GM23338 (cell line): ENCODE measurements at regions not wholly inside any gene's neighbourhood (a gene's known extent, or its start where the extent isn't known, plus 50 kb on each side); places are given as distances from the start of the nearest gene placed in this dataset.

Experiments used
- ATAC-seq: fragments of 200-7000 bp; cut with Tn5 transposase; 3 replicates; pipeline ENCODE4 v1.9.1; 2020
- DNase-seq: peaks from one replicate; pipeline ENCODE4 v3.0.0-alpha.2; 2015; ENCODE audit warnings: low spot score
- H2AFZ ChIP-seq: fragments of 200-600 bp; sonication (generic); 2 replicates; pipeline ENCODE4 v1.8.0; 2016; ENCODE audit warnings: antibody characterized with exemption, mild to moderate bottlenecking, moderate library complexity
- H3F3A ChIP-seq: fragments of 200-600 bp; sonication (generic); replicated peaks from 2 replicates; pipeline ENCODE4 v1.8.0; 2017; ENCODE audit warnings: antibody characterized with exemption, mixed run types, low read depth
- H3K27ac ChIP-seq: fragments of 200-600 bp; sonication (generic); 2 replicates; pipeline ENCODE4 v1.6.1; 2016; ENCODE audit warnings: low read depth
- H3K27me3 ChIP-seq: fragments of 200-600 bp; sonication (generic); 2 replicates; pipeline ENCODE4 v1.8.0; 2016; ENCODE audit warnings: mild to moderate bottlenecking, mixed run types, moderate library complexity; ENCODE audit not compliant: insufficient read depth
- H3K36me3 ChIP-seq: fragments of 200-600 bp; sonication (generic); 2 replicates; pipeline ENCODE4 v1.8.0; 2016; ENCODE audit warnings: mild to moderate bottlenecking; ENCODE audit not compliant: insufficient read depth
- H3K4me1 ChIP-seq: fragments of 200-600 bp; sonication (generic); 2 replicates; pipeline ENCODE4 v1.8.0; 2016; ENCODE audit warnings: mild to moderate bottlenecking, moderate library complexity; ENCODE audit not compliant: insufficient read depth
- H3K4me2 ChIP-seq: fragments of 200-600 bp; sonication (generic); 2 replicates; pipeline ENCODE4 v1.7.1; 2017; ENCODE audit warnings: mixed run types
- H3K4me3 ChIP-seq: fragments of 200-600 bp; sonication (generic); 2 replicates; pipeline ENCODE4 v1.6.1; 2016; ENCODE audit warnings: mixed run types
- H3K79me2 ChIP-seq: fragments of 200-600 bp; sonication (generic); replicated peaks from 2 replicates; pipeline ENCODE4 v1.8.0; 2017; ENCODE audit warnings: mild to moderate bottlenecking; ENCODE audit not compliant: insufficient read depth
- H3K9me2 ChIP-seq: fragments of 200-600 bp; sonication (generic); 2 replicates; pipeline ENCODE4 v1.8.0; 2017; ENCODE audit not compliant: insufficient read depth
- H4K20me1 ChIP-seq: fragments of 200-600 bp; sonication (generic); replicated peaks from 2 replicates; pipeline ENCODE4 v1.8.0; 2017; ENCODE audit warnings: mild to moderate bottlenecking; ENCODE audit not compliant: insufficient read depth
- H3K27ac Mint-ChIP-seq: 2 replicates; pipeline ENCODE4 v1.8.0; 2020; ENCODE audit warnings: inconsistent platforms, mild to moderate bottlenecking, moderate library complexity, mixed read lengths
- H3K27me3 Mint-ChIP-seq: 3 replicates; pipeline ENCODE4 v1.8.0; 2022; ENCODE audit warnings: low read depth, mild to moderate bottlenecking, moderate library complexity, mixed read lengths, inconsistent platforms; ENCODE audit not compliant: insufficient read depth, poor library complexity
- H3K36me3 Mint-ChIP-seq: 3 replicates; pipeline ENCODE4 v1.8.0; 2021; ENCODE audit warnings: low read depth, mild to moderate bottlenecking, inconsistent platforms, moderate library complexity, mixed read lengths
- H3K4me1 Mint-ChIP-seq: 3 replicates; pipeline ENCODE4 v1.8.0; 2020; ENCODE audit warnings: mild to moderate bottlenecking, inconsistent platforms, mixed read lengths
- H3K4me3 Mint-ChIP-seq: 3 replicates; pipeline ENCODE4 v1.8.0; 2021; ENCODE audit warnings: moderate library complexity, mild to moderate bottlenecking, inconsistent platforms, mixed read lengths
- H3K9me3 Mint-ChIP-seq: 3 replicates; pipeline ENCODE4 v1.8.0; 2020; ENCODE audit warnings: moderate library complexity, mild to moderate bottlenecking, inconsistent platforms, mixed read lengths
- CREB1 ChIP-seq: fragments of 250-450 bp; sonication (Bioruptor Pico); IDR thresholded peaks from 2 replicates; pipeline ENCODE4 v1.5.0; 2020; ENCODE audit warnings: low read depth, mild to moderate bottlenecking, moderate library complexity
- CTCF ChIP-seq, 2 experiments: fragments of 200-600 bp in 1 of 2; sonication (generic) in 1 of 2; conservative IDR thresholded peaks; 2 replicates each; pipeline versions ENCODE4 v1.5.1 to v1.6.1; 2016 to 2017; ENCODE audit warnings: antibody characterized with exemption in 2 of 2, low read depth in 2 of 2, mild to moderate bottlenecking in 2 of 2, moderate library complexity in 1 of 2
- EZH2 ChIP-seq: fragments of 200-600 bp; sonication (generic); IDR thresholded peaks from one replicate; pipeline ENCODE4 v1.8.0; 2017; ENCODE audit warnings: antibody characterized with exemption, mild to moderate bottlenecking, low read depth; ENCODE audit not compliant: unreplicated experiment
- REST ChIP-seq: IDR thresholded peaks from one replicate; pipeline ENCODE4 v1.6.1; 2018; ENCODE audit warnings: antibody characterized with exemption; ENCODE audit not compliant: unreplicated experiment
- ZNF331 ChIP-seq: fragments of 250-450 bp; sonication (Bioruptor Pico); IDR thresholded peaks from 2 replicates; pipeline ENCODE4 v1.5.0; 2020; ENCODE audit warnings: low read depth, mild to moderate bottlenecking, moderate library complexity
- ZNF462 ChIP-seq: fragments of 250-450 bp; sonication (Bioruptor Pico); IDR thresholded peaks from 2 replicates; pipeline ENCODE4 v1.5.0; 2020; ENCODE audit warnings: mild to moderate bottlenecking, moderate library complexity

GRCh38 chr7:81469869-81470723 lies 299.8 kb downstream of the HGF start:
- 0 out of 2 replicates have a peak overlapping the region, but pooled peaks have one; percentile 67 for H3K27ac Mint-ChIP-seq
- H3K36me3 ChIP-seq, result no peaks in the 10 kb centered on the region
- no peaks in the 10 kb centered on the region for H3K4me1 ChIP-seq
- H3K4me3 ChIP-seq, result no peak overlapping the region
- H3K4me1 Mint-ChIP-seq, result peaks cover 4% of the 10 kb centered on the region; the same call in 2 of the 3 replicates
- no peaks in the 10 kb centered on the region for H3K36me3 Mint-ChIP-seq
- no peaks in the 10 kb centered on the region for H3K27me3 Mint-ChIP-seq
- no peaks in the 10 kb centered on the region for H3K79me2 ChIP-seq
- H3K9me3 Mint-ChIP-seq, result no peaks in the 10 kb centered on the region
- no peaks in the 10 kb centered on the region for H3K27me3 ChIP-seq
- no peaks in the 10 kb centered on the region for H3K9me2 ChIP-seq
- no peak overlapping the region for H3K27ac ChIP-seq
- TF ChIP-seq ZNF331 (CRISPR knock-in tag), result no peak
- peak; percentile 76 to 89 for TF ChIP-seq CTCF (conservative IDR thresholded peaks at IDR 0.05; ENCODE audit: low read depth in 2 of 2)
- H3K4me3 Mint-ChIP-seq, result no peak overlapping the region
- H4K20me1 ChIP-seq, result no peaks in the 10 kb centered on the region
- H3F3A ChIP-seq, result no peaks in the 10 kb centered on the region
- H2AFZ ChIP-seq, result no peak overlapping the region
- ATAC-seq (peak; percentile 97), DNase-seq (peak; percentile 84)
- H3K4me2 ChIP-seq, result no peak overlapping the region

- H3K36me3 Mint-ChIP-seq, result no peaks in the 10 kb centered on the region
- H3K4me2 ChIP-seq, result no peak overlapping the region
- no peak overlapping the region for H3K27ac ChIP-seq
- H3K9me2 ChIP-seq, result no peaks in the 10 kb centered on the region
- no peaks in the 10 kb centered on the region for H3K9me3 Mint-ChIP-seq
- no peaks in the 10 kb centered on the region for H3K4me1 ChIP-seq
- H3K27me3 Mint-ChIP-seq, result no peaks in the 10 kb centered on the region
- no peak for DNase-seq
- ATAC-seq, result no peak
- no peaks in the 10 kb centered on the region for H3F3A ChIP-seq
- H3K4me3 ChIP-seq, result no peak overlapping the region
- no peak overlapping the region for H3K4me3 Mint-ChIP-seq
- no peaks in the 10 kb centered on the region for H4K20me1 ChIP-seq
- no peaks in the 10 kb centered on the region for H3K79me2 ChIP-seq
- H3K36me3 ChIP-seq, result no peaks in the 10 kb centered on the region
- peaks cover 4% of the 10 kb centered on the region; the same call in 2 of the 3 replicates for H3K4me1 Mint-ChIP-seq
- H3K27me3 ChIP-seq, result no peaks in the 10 kb centered on the region
- H2AFZ ChIP-seq, result no peak overlapping the region
- H3K27ac Mint-ChIP-seq, result no peak overlapping the region
- TF ChIP-seq REST, result no peak
- no peak for TF ChIP-seq EZH2
- no peak for TF ChIP-seq CREB1
- no peak for TF ChIP-seq ZNF331 (CRISPR knock-in tag)
- TF ChIP-seq ZNF462 (CRISPR knock-in tag), result no peak
These were observed 300.5 kb downstream of the HGF start for GRCh38 chr7:81469153-81469868.
